ENCODE measurements at regions not wholly inside any gene's neighbourhood (a gene's known extent, or its start where the extent isn't known, plus 50 kb on each side); places are given as distances from the start of the nearest gene placed in this dataset.

DNA sequence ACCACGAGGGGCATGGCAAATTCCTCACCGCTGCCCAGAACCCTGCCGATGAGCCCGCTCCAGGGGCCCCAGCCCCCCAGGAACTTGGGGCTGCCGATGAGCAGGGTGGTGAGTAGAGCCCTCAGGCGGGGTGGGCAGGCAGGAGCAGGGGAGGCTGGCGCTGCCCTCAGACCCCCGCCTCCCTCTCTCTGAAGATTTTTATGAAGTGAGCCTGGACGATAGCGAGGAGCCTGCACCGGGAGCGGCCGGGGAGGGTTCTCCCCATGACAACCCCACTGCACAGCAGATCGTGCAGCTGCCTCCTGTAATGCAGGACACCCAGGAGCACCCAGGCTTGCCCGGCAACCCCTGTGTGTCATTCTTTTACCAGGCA is 56.7 kb upstream of the UBE2Q2 start:
- 67% methylated on average over 6 of the region's 15 CpGs; no CpG with 5 or more reads in 1 of the 2 experiments for WGBS, 2 experiments (ENCODE audit: extremely low coverage in 2 of 2, insufficient read length in 1 of 2)
- no peak overlapping the region for H2AK9ac ChIP-seq (replicated peaks; ENCODE audit: low read depth, low read length, poor library complexity)
- CTCF ChIA-PET = interaction anchor here (0.6 kb wide), 1 partner anchor 43 kb away, joined by 3 read pairs; no protein-coding TSS in a partner anchor

More for the DNA sequence above, 56.7 kb upstream of the UBE2Q2 start:
- Histone ChIP-seq H3K27ac (ENCODE audit: insufficient read depth, low read length) (no peak overlapping the region), H3K18ac (ENCODE audit: low read depth, low read length) (no peak overlapping the region), H4K5ac (ENCODE audit: low read depth, low read length) (no peak overlapping the region), H3K4me1 (ENCODE audit: control insufficient read depth, insufficient read depth, low read length) (no peaks in the 10 kb centered on the region), H3K4ac (ENCODE audit: low read depth, low read length) (no peak overlapping the region), H3K9ac (ENCODE audit: low read depth, low read length) (no peak overlapping the region), H2BK15ac (ENCODE audit: low read depth, low read length) (no peak overlapping the region), H3K27me3 (ENCODE audit: control insufficient read depth, insufficient read depth, low read length) (peaks cover 69% of the 10 kb centered on the region), H3K36me3 (ENCODE audit: control insufficient read depth, insufficient read depth, low read length) (no peaks in the 10 kb centered on the region), H2AFZ (replicated peaks; ENCODE audit: low read length, poor library complexity) (no peak overlapping the region), H2BK20ac (ENCODE audit: low read depth, low read length) (no peak overlapping the region), H3K23ac (ENCODE audit: low read depth, low read length) (no peak overlapping the region), H3K9me1 (ENCODE audit: insufficient read depth, low read length) (no peaks in the 10 kb centered on the region), H4K8ac (ENCODE audit: low read depth in 2 of 2, low read length in 2 of 2) (no peak overlapping the region), H3K4me2 (ENCODE audit: low read depth, low read length) (no peak overlapping the region), H3K14ac (replicated peaks; ENCODE audit: low read depth, low read length) (no peak overlapping the region), H3K56ac (ENCODE audit: extremely low read depth, insufficient read depth, low read length) (no peak overlapping the region), H4K91ac (ENCODE audit: insufficient read depth, low read depth, low read length) (no peak overlapping the region), H2BK5ac (ENCODE audit: low read depth, low read length, poor library complexity, severe bottlenecking) (no peak overlapping the region), H2BK120ac (ENCODE audit: low read depth, low read length) (no peak overlapping the region), H2AK5ac (ENCODE audit: low read depth, low read length) (no peak overlapping the region), H4K20me1 (ENCODE audit: insufficient read depth, low read length) (no peaks in the 10 kb centered on the region), H3K79me1 (ENCODE audit: low read depth in 1 of 2, low read length in 2 of 2) (no peaks in the 10 kb centered on the region), H3K9me3 (ENCODE audit: control insufficient read depth, insufficient read depth, low read length) (no peaks in the 10 kb centered on the region), H3K4me3 (ENCODE audit: insufficient read depth, low read depth, low read length) (no peak overlapping the region)
- dilution Hi-C loops (cut with HindIII; ENCODE audit: low sequenced_read_pairs, unreplicated experiment) (no loop called here), in situ Hi-C loops (cut with MboI; ENCODE audit: low sequenced_read_pairs) (no loop called here), intact Hi-C loops (cut with micrococcal nuclease) (no loop called here)
- POLR2A ChIA-PET (ENCODE audit: unreplicated experiment) = no interaction called here
- no peak for TF ChIP-seq MAZ (IDR thresholded peaks at IDR 0.05; ENCODE audit: borderline replicate concordance, low read depth, low read length)
- TF ChIP-seq RCOR1 (IDR thresholded peaks at IDR 0.05; ENCODE audit: insufficient replicate concordance, low read length) = no peak
- TF ChIP-seq, protein P1, sequence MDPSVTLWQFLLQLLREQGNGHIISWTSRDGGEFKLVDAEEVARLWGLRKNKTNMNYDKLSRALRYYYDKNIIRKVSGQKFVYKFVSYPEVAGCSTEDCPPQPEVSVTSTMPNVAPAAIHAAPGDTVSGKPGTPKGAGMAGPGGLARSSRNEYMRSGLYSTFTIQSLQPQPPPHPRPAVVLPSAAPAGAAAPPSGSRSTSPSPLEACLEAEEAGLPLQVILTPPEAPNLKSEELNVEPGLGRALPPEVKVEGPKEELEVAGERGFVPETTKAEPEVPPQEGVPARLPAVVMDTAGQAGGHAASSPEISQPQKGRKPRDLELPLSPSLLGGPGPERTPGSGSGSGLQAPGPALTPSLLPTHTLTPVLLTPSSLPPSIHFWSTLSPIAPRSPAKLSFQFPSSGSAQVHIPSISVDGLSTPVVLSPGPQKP (IDR thresholded peaks at IDR 0.05; ENCODE audit: borderline replicate concordance, low read depth, low read length) = no peak
- TF ChIP-seq BHLHE40 (IDR thresholded peaks at IDR 0.05; ENCODE audit: low read depth, low read length) = no peak
- no peak for TF ChIP-seq FOS (IDR thresholded peaks at IDR 0.05; ENCODE audit: low read depth, low read length)
- TF ChIP-seq RAD21 (IDR thresholded peaks at IDR 0.05; ENCODE audit: low read length) = no peak
- TF ChIP-seq, protein P2, sequence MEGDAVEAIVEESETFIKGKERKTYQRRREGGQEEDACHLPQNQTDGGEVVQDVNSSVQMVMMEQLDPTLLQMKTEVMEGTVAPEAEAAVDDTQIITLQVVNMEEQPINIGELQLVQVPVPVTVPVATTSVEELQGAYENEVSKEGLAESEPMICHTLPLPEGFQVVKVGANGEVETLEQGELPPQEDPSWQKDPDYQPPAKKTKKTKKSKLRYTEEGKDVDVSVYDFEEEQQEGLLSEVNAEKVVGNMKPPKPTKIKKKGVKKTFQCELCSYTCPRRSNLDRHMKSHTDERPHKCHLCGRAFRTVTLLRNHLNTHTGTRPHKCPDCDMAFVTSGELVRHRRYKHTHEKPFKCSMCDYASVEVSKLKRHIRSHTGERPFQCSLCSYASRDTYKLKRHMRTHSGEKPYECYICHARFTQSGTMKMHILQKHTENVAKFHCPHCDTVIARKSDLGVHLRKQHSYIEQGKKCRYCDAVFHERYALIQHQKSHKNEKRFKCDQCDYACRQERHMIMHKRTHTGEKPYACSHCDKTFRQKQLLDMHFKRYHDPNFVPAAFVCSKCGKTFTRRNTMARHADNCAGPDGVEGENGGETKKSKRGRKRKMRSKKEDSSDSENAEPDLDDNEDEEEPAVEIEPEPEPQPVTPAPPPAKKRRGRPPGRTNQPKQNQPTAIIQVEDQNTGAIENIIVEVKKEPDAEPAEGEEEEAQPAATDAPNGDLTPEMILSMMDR (conservative IDR thresholded peaks at IDR 0.05; ENCODE audit: low read depth, low read length) = no peak
- TF ChIP-seq SMC3 (IDR thresholded peaks at IDR 0.05; ENCODE audit: low read depth, low read length) = no peak
- no peak for DNase-seq
- no TSS peak for BruUV-seq (replicated peaks)
- no peak for ATAC-seq (ENCODE audit: low read depth)

Data from IMR-90 (cell line).